H1 (cell line): ENCODE measurements at regions not wholly inside any gene's neighbourhood (a gene's known extent, or its start where the extent isn't known, plus 50 kb on each side); places are given as distances from the start of the nearest gene placed in this dataset.

Source experiments
- CTCF ChIA-PET: fragments of 300-600 bp; sonication (Branson Sonifier 250); formaldehyde crosslinking; loops from one replicate; lab custom pipeline; 2021; ENCODE audit not compliant: partially characterized antibody; lab: Charles Lee
- POLR2A ChIA-PET: fragments of 300-600 bp; sonication (Branson Sonifier 250); formaldehyde crosslinking; loops from one replicate; lab custom pipeline; 2021; ENCODE audit warnings: inconsistent platforms; ENCODE audit not compliant: partially characterized antibody; lab: Charles Lee
- DNase-seq, 2 experiments: peaks; one replicate each; pipeline versions ENCODE4 v3.0.0 to v3.0.0-alpha.2; 2010 to 2022; ENCODE audit warnings: low spot score in 2 of 2, low read depth in 1 of 2, mixed read lengths in 1 of 2
- FAIRE-seq: peaks from 2 replicates; lab custom pipeline; 2011; peaks lifted over from hg19 to GRCh38; lab: Jason Lieb, UNC
- H2AFZ ChIP-seq: 2 replicates; pipeline ENCODE4 v1.8.1; 2012; ENCODE audit warnings: low read length, inconsistent platforms
- H2AK5ac ChIP-seq: 2 replicates; pipeline ENCODE4 v1.6.1; 2013; ENCODE audit warnings: low read depth, low read length
- H2BK120ac ChIP-seq: replicated peaks from 2 replicates; pipeline ENCODE3; 2013; ENCODE audit warnings: low read depth, low read length, inconsistent platforms
- H2BK12ac ChIP-seq: 2 replicates; pipeline ENCODE4 v1.6.1; 2013; ENCODE audit warnings: low read depth, low read length
- H2BK15ac ChIP-seq: 2 replicates; pipeline ENCODE4 v1.6.1; 2013; ENCODE audit warnings: low read length
- H2BK20ac ChIP-seq: 2 replicates; pipeline ENCODE4 v1.6.1; 2013; ENCODE audit warnings: low read length
- H2BK5ac ChIP-seq: 2 replicates; pipeline ENCODE4 v1.6.1; 2013; ENCODE audit warnings: low read depth, low read length
- H3K14ac ChIP-seq: 2 replicates; pipeline ENCODE4 v1.6.1; 2013; ENCODE audit warnings: inconsistent platforms; ENCODE audit not compliant: insufficient read length
- H3K18ac ChIP-seq: 2 replicates; pipeline ENCODE4 v1.6.1; 2013; ENCODE audit warnings: low read length; ENCODE audit errors: extremely low read depth
- H3K23ac ChIP-seq: 2 replicates; pipeline ENCODE4 v1.6.1; 2013; ENCODE audit warnings: inconsistent platforms; ENCODE audit not compliant: insufficient read length
- H3K23me2 ChIP-seq: 2 replicates; pipeline ENCODE4 v1.6.1; 2013; ENCODE audit warnings: low read depth, low read length
- H3K27ac ChIP-seq: 2 replicates; pipeline ENCODE4 v1.6.1; 2011; ENCODE audit warnings: low read depth, low read length, inconsistent platforms
- H3K27me3 ChIP-seq, 4 experiments: replicated peaks in 1 of 4; 1 replicate in 1 of 4; 2 replicates in 3 of 4; pipeline versions ENCODE4 v1.6.1 to v1.8.1; 2011 to 2013; ENCODE audit warnings: low read length in 3 of 4, mild to moderate bottlenecking in 3 of 4, inconsistent platforms in 2 of 4, mixed read lengths in 2 of 4, moderate library complexity in 1 of 4; ENCODE audit not compliant: control insufficient read depth in 3 of 4, insufficient read depth in 3 of 4; ENCODE audit errors: extremely low read depth in 1 of 4
- H3K36me3 ChIP-seq, 4 experiments: 2 replicates each; pipeline versions ENCODE4 v1.6.1 to v1.8.1; 2011 to 2013; ENCODE audit warnings: mild to moderate bottlenecking in 4 of 4, low read length in 3 of 4, moderate library complexity in 2 of 4, control low read depth in 1 of 4, inconsistent platforms in 1 of 4; ENCODE audit not compliant: insufficient read depth in 4 of 4, control insufficient read depth in 2 of 4
- H3K4ac ChIP-seq: replicated peaks from 2 replicates; pipeline ENCODE3; 2013; ENCODE audit warnings: low read length, low read depth, mixed read lengths, inconsistent platforms; ENCODE audit not compliant: insufficient read length
- H3K4me1 ChIP-seq, 4 experiments: replicated peaks in 1 of 4; 1 replicate in 1 of 4; 2 replicates in 3 of 4; pipeline versions ENCODE4 v1.6.1 to v1.8.1; 2011 to 2013; ENCODE audit warnings: low read length in 3 of 4, inconsistent platforms in 2 of 4, mixed read lengths in 1 of 4; ENCODE audit not compliant: insufficient read depth in 4 of 4, control insufficient read depth in 3 of 4
- H3K4me2 ChIP-seq, 2 experiments: 2 replicates each; pipeline versions ENCODE4 v1.6.1 to v1.8.1; 2011 to 2013; ENCODE audit warnings: low read depth in 2 of 2, low read length in 2 of 2, control low read depth in 1 of 2, inconsistent platforms in 1 of 2, mild to moderate bottlenecking in 1 of 2; ENCODE audit not compliant: insufficient read depth in 1 of 2
- H3K4me3 ChIP-seq, 4 experiments: fragments of 200-600, 300-600 bp in 1 of 4; sonication (generic), shearing (Covaris generic), sonication (Bioruptor Twin) in 1 of 4; 2 replicates each; pipeline versions ENCODE4 v1.5.1 to v1.8.1; 2011 to 2016; ENCODE audit warnings: low read length in 4 of 4, low read depth in 3 of 4, control low read depth in 2 of 4, inconsistent platforms in 2 of 4, mild to moderate bottlenecking in 2 of 4, mixed read lengths in 1 of 4, moderate library complexity in 1 of 4; ENCODE audit not compliant: insufficient read depth in 2 of 4; ENCODE audit errors: extremely low read depth in 1 of 4
- H3K56ac ChIP-seq: replicated peaks from 2 replicates; pipeline ENCODE3; 2013; ENCODE audit warnings: low read depth, mild to moderate bottlenecking, mixed read lengths, low read length, inconsistent platforms; ENCODE audit not compliant: insufficient read length
- H3K79me1 ChIP-seq: 2 replicates; pipeline ENCODE4 v1.6.1; 2013; ENCODE audit warnings: low read depth, low read length, control low read depth
- H3K79me2 ChIP-seq, 2 experiments: 2 replicates each; pipeline versions ENCODE4 v1.6.1 to v1.8.1; 2012 to 2013; ENCODE audit warnings: low read length in 2 of 2, mild to moderate bottlenecking in 2 of 2, inconsistent platforms in 1 of 2; ENCODE audit not compliant: insufficient read depth in 2 of 2, control insufficient read depth in 1 of 2
- H3K9ac ChIP-seq, 4 experiments: replicated peaks in 1 of 4; 1 replicate in 1 of 4; 2 replicates in 3 of 4; pipeline versions ENCODE4 v1.6.1 to v1.8.1; 2011 to 2013; ENCODE audit warnings: low read depth in 3 of 4, low read length in 3 of 4, control low read depth in 2 of 4, mild to moderate bottlenecking in 2 of 4, moderate library complexity in 2 of 4, inconsistent platforms in 1 of 4; ENCODE audit errors: extremely low read depth in 1 of 4
- H3K9me3 ChIP-seq, 2 experiments: 2 replicates each; pipeline versions ENCODE4 v1.6.1 to v1.8.1; 2012 to 2013; ENCODE audit warnings: mild to moderate bottlenecking in 2 of 2, moderate library complexity in 2 of 2, control low read depth in 1 of 2, inconsistent platforms in 1 of 2, low read depth in 1 of 2, low read length in 1 of 2, mixed read lengths in 1 of 2; ENCODE audit not compliant: insufficient read depth in 2 of 2
- H4K20me1 ChIP-seq, 2 experiments: replicated peaks in 1 of 2; 2 replicates each; pipeline versions ENCODE3 to v1.8.1; 2011 to 2013; ENCODE audit warnings: inconsistent platforms in 2 of 2, low read length in 2 of 2, mild to moderate bottlenecking in 1 of 2; ENCODE audit not compliant: insufficient read depth in 2 of 2, control insufficient read depth in 1 of 2
- H4K5ac ChIP-seq: 2 replicates; pipeline ENCODE4 v1.6.1; 2013; ENCODE audit warnings: low read length, low read depth, mixed read lengths, inconsistent platforms; ENCODE audit not compliant: insufficient read length
- H4K8ac ChIP-seq: 2 replicates; pipeline ENCODE4 v1.8.0; 2013; ENCODE audit warnings: mild to moderate bottlenecking, moderate library complexity, low read length, inconsistent platforms; ENCODE audit not compliant: insufficient read depth; ENCODE audit errors: extremely low read depth
- H4K91ac ChIP-seq: replicated peaks from 2 replicates; pipeline ENCODE3; 2013; ENCODE audit warnings: low read length, mixed read lengths, inconsistent platforms; ENCODE audit not compliant: insufficient read length
- ASH2L ChIP-seq: fragments of 200-600, 300-600 bp; sonication (generic); IDR thresholded peaks from one replicate; pipeline ENCODE4 v1.7.1; 2017; ENCODE audit warnings: low read length
- CHD1 ChIP-seq: IDR thresholded peaks from 2 replicates; pipeline ENCODE4 v1.6.1; 2012; ENCODE audit warnings: low read depth, low read length, improper control_type of control experiment
- E2F6 ChIP-seq: IDR thresholded peaks from 2 replicates; pipeline ENCODE4 v1.6.1; 2012; ENCODE audit warnings: inconsistent platforms
- EZH2 ChIP-seq: fragments of 200-600 bp; sonication (generic); IDR thresholded peaks from 2 replicates; pipeline ENCODE4 v1.7.1; 2012; ENCODE audit warnings: low read depth, mild to moderate bottlenecking, moderate library complexity, low read length, inconsistent platforms; ENCODE audit not compliant: severe bottlenecking
- GTF2F1 ChIP-seq: IDR thresholded peaks from 2 replicates; pipeline ENCODE4 v1.6.1; 2012; ENCODE audit warnings: low read depth, low read length, improper control_type of control experiment, borderline replicate concordance
- HDAC2 ChIP-seq, 2 experiments: fragments of 300-600 bp in 1 of 2; sonication (generic) in 1 of 2; IDR thresholded peaks; 2 replicates each; pipeline ENCODE4 v1.6.1; 2011 to 2012; ENCODE audit warnings: low read depth in 2 of 2, low read length in 2 of 2, mild to moderate bottlenecking in 2 of 2, moderate library complexity in 2 of 2, borderline replicate concordance in 1 of 2, inconsistent platforms in 1 of 2
- HDAC6 ChIP-seq: IDR thresholded peaks from one replicate; pipeline ENCODE4 v1.7.1; 2012; ENCODE audit warnings: low read depth, mild to moderate bottlenecking, inconsistent platforms, low read length, moderate library complexity
- JUND ChIP-seq: IDR thresholded peaks from 2 replicates; pipeline ENCODE4 v1.6.1; 2011; ENCODE audit warnings: mild to moderate bottlenecking, improper control_type of control experiment, low read length
- NANOG ChIP-seq: IDR thresholded peaks from 2 replicates; pipeline ENCODE4 v1.6.1; 2011; ENCODE audit warnings: low read length, low read depth, mild to moderate bottlenecking, inconsistent platforms; ENCODE audit not compliant: insufficient read depth, poor library complexity, severe bottlenecking
- POLR2A ChIP-seq, 2 experiments: IDR thresholded peaks; 1 replicate in 1 of 2; 2 replicates in 1 of 2; pipeline ENCODE4 v1.6.1; 2011; ENCODE audit warnings: low read depth in 2 of 2, low read length in 2 of 2, mild to moderate bottlenecking in 2 of 2; ENCODE audit errors: control extremely low read depth in 1 of 2
- TAF7 ChIP-seq: optimal IDR thresholded peaks from 2 replicates; pipeline ENCODE3; 2011; ENCODE audit warnings: low read depth, mild to moderate bottlenecking, inconsistent platforms, low read length, moderate library complexity, borderline replicate concordance
- TCF12 ChIP-seq: IDR thresholded peaks from 2 replicates; pipeline ENCODE4 v1.6.1; 2011; ENCODE audit warnings: low read depth, mild to moderate bottlenecking, low read length
- TEAD4 ChIP-seq: IDR thresholded peaks from 2 replicates; pipeline ENCODE4 v1.6.1; 2012; ENCODE audit warnings: low read depth, low read length, inconsistent platforms, mixed read lengths
- ZNF274 ChIP-seq: IDR thresholded peaks from 2 replicates; pipeline ENCODE4 v1.7.0; 2012; ENCODE audit warnings: low read length, borderline replicate concordance; ENCODE audit errors: extremely low read depth
- WGBS, 2 experiments: shearing (Covaris generic) in 1 of 2; methylation state at CpG; one replicate each; pipeline versions ENCODE4 v1.1.6 to v1.1.7; 2013 to 2015; ENCODE audit warnings: low lambda C conversion rate in 2 of 2, mixed read lengths in 2 of 2, inconsistent platforms in 1 of 2, low coverage in 1 of 2, missing lambda C conversion rate in 1 of 2; ENCODE audit not compliant: insufficient replicate concordance in 2 of 2, insufficient coverage in 1 of 2, insufficient read length in 1 of 2; ENCODE audit errors: extremely low coverage in 1 of 2, missing lambda C conversion rate in 1 of 2; 5-methylcytosine and 5-hydroxymethylcytosine counted together

DNA sequence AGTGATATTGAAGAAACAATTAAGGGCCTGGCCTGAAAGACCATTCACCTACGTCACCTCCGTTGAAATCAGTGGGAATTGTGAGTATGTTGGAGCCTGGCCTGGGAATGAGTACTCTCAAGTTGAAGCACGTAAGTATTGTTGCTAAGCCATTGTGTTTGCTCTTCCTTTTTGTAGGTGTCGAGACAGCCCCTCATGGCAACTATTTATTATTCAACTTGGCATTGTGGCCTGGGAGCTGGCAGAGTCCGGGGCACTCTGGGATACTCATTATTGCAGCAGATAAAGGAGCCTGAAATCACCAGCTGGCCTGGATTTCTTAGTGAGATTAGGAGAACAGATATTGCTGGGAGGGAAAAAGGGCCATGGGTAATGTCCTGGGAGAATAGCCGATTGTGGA lies 147.4 kb downstream of the C12orf75 start:
- Histone ChIP-seq H3K27ac (no peak overlapping the region), H2BK120ac (no peak overlapping the region), H3K4me3 (no peak overlapping the region), H2BK5ac (no peak overlapping the region), H3K27me3 (0 out of 7 replicates have a peak, but pooled peaks cover 0 to 2% (median 0%) of the 10 kb centered on the region in 4 experiments), H2AK5ac (no peak overlapping the region), H3K9ac (no peak overlapping the region), H2AFZ (no peak overlapping the region), H2BK20ac (no peak overlapping the region; the same call in 1 of the 2 replicates), H3K23me2 (no peaks in the 10 kb centered on the region), H4K91ac (no peak overlapping the region), H3K79me2 (no peaks in the 10 kb centered on the region), H3K18ac (no peak overlapping the region), H3K36me3 (no peaks in the 10 kb centered on the region), H4K5ac (no peak overlapping the region), H3K4me2 (no peak overlapping the region), H3K14ac (no peak overlapping the region), H3K4me1 (peaks cover 0 to 9% (median 6%) of the 10 kb centered on the region in 4 experiments; a peak in 4 of 7 replicates), H2BK15ac (no peak overlapping the region), H4K8ac (no peak overlapping the region), H3K23ac (no peak overlapping the region), H3K9me3 (no peaks in the 10 kb centered on the region), H3K79me1 (no peaks in the 10 kb centered on the region), H3K4ac (no peak overlapping the region), H3K56ac (no peak overlapping the region), H2BK12ac (no peak overlapping the region), H4K20me1 (no peaks in the 10 kb centered on the region)
- 91% methylated on average over 6 of the region's 6 CpGs; no CpG with 5 or more reads in 1 of the 2 experiments for WGBS, 2 experiments
- DNase-seq, result no peak
- POLR2A ChIA-PET, result no interaction called here
- CTCF ChIA-PET, result no interaction called here
- FAIRE-seq, result no peak
- no peak for TF ChIP-seq EZH2
- TF ChIP-seq ZNF274, result no peak
- TF ChIP-seq TAF7, result no peak
- TF ChIP-seq E2F6, result no peak
- TF ChIP-seq JUND, result no peak
- no peak for TF ChIP-seq HDAC2 (IDR thresholded peaks at IDR 0.05; ENCODE audit: borderline replicate concordance in 1 of 2, low read depth in 2 of 2, low read length in 2 of 2)
- TF ChIP-seq ASH2L, result no peak
- no peak for TF ChIP-seq NANOG
- TF ChIP-seq POLR2A (IDR thresholded peaks at IDR 0.05; ENCODE audit: control extremely low read depth in 1 of 2, low read depth in 2 of 2, low read length in 2 of 2), result no peak
- TF ChIP-seq TCF12, result no peak
- no peak for TF ChIP-seq GTF2F1
- TF ChIP-seq TEAD4, result no peak
- no peak for TF ChIP-seq HDAC6
- TF ChIP-seq CHD1, result no peak
